SJSA1 (cell line): ENCODE measurements at regions not wholly inside any gene's neighbourhood (a gene's known extent, or its start where the extent isn't known, plus 50 kb on each side); places are given as distances from the start of the nearest gene placed in this dataset.
"Not testable (repeated sequence)": the region's sequence is repeated elsewhere in the genome, so short reads cannot be mapped to it uniquely, and the experiment has no call there.

ENCODE experiments used
- DNase-seq, 2 experiments: peaks; one replicate each; pipeline ENCODE4 v3.0.0-alpha.2; 2015 to 2020; ENCODE audit warnings: low spot score in 2 of 2, low read depth in 1 of 2
- H3K27ac ChIP-seq: fragments of 250-450 bp; sonication (Bioruptor Pico); 2 replicates; pipeline ENCODE4 v1.5.1; 2020; ENCODE audit warnings: mild to moderate bottlenecking, moderate library complexity
- H3K27me3 ChIP-seq: fragments of 250-450 bp; sonication (Bioruptor Pico); replicated peaks from 2 replicates; pipeline ENCODE4 v1.5.1; 2020; ENCODE audit warnings: mild to moderate bottlenecking, moderate library complexity
- H3K36me3 ChIP-seq: fragments of 250-450 bp; sonication (Bioruptor Pico); 2 replicates; pipeline ENCODE4 v1.5.1; 2020; ENCODE audit warnings: mild to moderate bottlenecking
- H3K4me1 ChIP-seq: fragments of 250-450 bp; sonication (Bioruptor Pico); replicated peaks from 2 replicates; pipeline ENCODE4 v1.6.1; 2021; ENCODE audit warnings: mild to moderate bottlenecking
- H3K4me3 ChIP-seq: fragments of 250-450 bp; sonication (Bioruptor Pico); 2 replicates; pipeline ENCODE4 v1.5.1; 2020; ENCODE audit warnings: mild to moderate bottlenecking
- H3K9me3 ChIP-seq: fragments of 250-450 bp; sonication (Bioruptor Pico); replicated peaks from 2 replicates; pipeline ENCODE4 v1.5.1; 2020; ENCODE audit warnings: mild to moderate bottlenecking

DNA sequence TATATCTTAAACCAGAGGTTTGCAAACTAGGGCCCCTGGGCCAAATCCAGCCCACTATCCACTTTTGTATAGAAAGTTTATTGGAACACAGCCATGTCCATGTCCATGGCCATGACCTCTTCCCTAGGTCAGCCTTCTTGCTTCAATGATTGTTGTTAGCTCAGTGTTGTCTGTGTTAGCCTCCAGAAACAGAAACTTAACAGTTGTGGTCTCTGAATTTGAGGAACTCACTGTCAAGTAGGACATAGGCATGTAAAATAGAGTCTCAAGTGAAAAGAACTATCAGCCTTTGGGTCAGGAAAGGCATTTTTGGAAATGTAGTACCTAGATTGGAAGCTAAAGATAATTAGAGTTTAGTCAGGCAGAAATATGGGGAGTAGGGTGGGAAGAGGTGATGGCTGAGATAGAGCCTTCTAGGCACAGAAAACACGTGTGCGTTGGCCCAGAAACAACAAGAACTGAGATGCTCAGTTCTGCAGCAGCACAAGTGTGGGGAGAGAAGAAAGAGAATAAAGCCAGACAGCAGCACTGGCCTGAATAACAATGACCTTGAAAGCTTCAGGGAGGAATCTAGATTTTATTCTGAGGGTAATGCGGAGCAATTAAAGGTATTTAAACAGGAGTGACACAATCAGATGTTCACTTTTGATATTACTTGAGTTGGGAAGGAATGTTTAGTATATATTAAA is 87.0 kb upstream of the OLIG3 start:
- Histone ChIP-seq H3K4me1 (no peaks in the 10 kb centered on the region), H3K27ac (no peak overlapping the region), H3K27me3 (no peaks in the 10 kb centered on the region), H3K9me3 (no peaks in the 10 kb centered on the region), H3K36me3 (no peaks in the 10 kb centered on the region), H3K4me3 (no peak overlapping the region)
- no peak for DNase-seq

GRCh38 chr6:137583519-137583918 is 89.3 kb upstream of the OLIG3 start:
- H3K4me1 ChIP-seq, H3K27ac ChIP-seq, H3K36me3 ChIP-seq, H3K9me3 ChIP-seq, H3K4me3 ChIP-seq, H3K27me3 ChIP-seq, DNase-seq: not testable (repeated sequence)

GRCh38 chr6:137588472-137588871 is 94.3 kb upstream of the OLIG3 start:
- H3K9me3 ChIP-seq = 0 out of 2 replicates have a peak, but pooled peaks cover 6% of the 10 kb centered on the region
- no peak for DNase-seq
- no peaks in the 10 kb centered on the region for H3K27me3 ChIP-seq
- no peak overlapping the region for H3K27ac ChIP-seq
- no peak overlapping the region for H3K4me3 ChIP-seq
- no peaks in the 10 kb centered on the region for H3K4me1 ChIP-seq
- H3K36me3 ChIP-seq = no peaks in the 10 kb centered on the region

DNA sequence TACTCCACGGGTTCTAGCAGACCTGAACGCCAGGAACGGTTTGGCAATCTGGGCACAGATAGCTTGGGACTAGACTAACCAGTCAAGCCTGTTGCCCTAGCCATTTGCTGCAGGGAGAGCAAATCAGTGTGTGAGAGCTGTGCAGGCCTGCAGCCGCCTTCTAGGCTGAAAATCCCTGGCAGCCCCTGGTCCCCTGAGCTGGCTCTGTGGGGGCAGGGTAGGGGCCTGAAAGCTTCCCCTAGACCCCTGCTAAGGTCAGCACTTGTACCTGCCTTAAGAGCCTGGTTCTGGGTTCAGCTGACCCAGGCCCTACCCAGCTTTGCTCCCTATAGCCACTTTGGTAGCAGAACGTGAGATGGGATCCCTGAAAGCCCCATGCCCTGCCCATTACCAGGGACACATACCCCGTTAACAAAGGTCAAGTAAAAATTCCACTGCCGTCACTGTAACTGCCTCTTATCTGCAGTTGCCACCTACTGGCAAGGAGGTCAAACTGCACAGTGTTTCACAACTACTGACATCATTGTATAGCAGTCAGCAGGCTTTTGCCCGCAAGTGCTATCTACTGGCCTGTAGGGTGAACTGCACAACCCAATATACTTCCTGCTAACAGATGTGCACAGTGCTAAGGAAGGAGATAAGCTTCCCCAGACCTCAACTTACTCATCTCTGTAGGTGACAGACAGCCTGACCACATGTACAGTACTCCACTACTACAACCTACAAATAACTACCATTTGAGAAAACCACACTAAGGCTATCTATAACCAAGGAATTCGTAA is 95.1 kb upstream of the OLIG3 start:
- no peaks in the 10 kb centered on the region for H3K27me3 ChIP-seq
- no peaks in the 10 kb centered on the region for H3K4me1 ChIP-seq
- 0 out of 2 replicates have a peak, but pooled peaks cover 6% of the 10 kb centered on the region for H3K9me3 ChIP-seq
- H3K4me3 ChIP-seq = no peak overlapping the region
- peak; percentile 15 to 46 for DNase-seq
- H3K27ac ChIP-seq = no peak overlapping the region
- H3K36me3 ChIP-seq = no peaks in the 10 kb centered on the region

DNA sequence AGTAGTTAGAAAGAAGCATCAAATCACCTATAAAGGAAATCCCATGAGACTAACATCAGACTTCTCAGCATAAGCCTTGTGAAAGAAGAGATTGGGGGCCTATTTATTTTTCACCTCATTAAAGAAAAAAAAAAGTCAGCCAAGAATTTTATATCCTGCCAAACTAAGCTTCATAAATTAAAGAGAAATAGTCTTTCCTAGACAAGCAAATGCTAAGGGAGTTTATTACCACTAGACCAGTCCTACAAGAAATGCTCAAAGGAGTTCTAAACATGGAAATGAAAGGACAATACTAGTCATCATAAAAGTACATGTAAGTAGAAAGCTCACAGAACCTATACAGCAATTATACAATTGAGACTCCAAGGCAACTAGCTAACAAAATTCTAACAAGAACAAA is 96.5 kb upstream of the OLIG3 start:
- Histone ChIP-seq H3K27me3 (no peaks in the 10 kb centered on the region), H3K36me3 (no peaks in the 10 kb centered on the region), H3K27ac (no peak overlapping the region), H3K4me3 (no peak overlapping the region), H3K9me3 (0 out of 2 replicates have a peak, but pooled peaks cover 6% of the 10 kb centered on the region), H3K4me1 (no peaks in the 10 kb centered on the region)
- no peak for DNase-seq

GRCh38 chr6:137601471-137601870 is 107.3 kb upstream of the OLIG3 start:
- Histone ChIP-seq H3K4me3 (no peak overlapping the region), H3K4me1 (no peaks in the 10 kb centered on the region), H3K27me3 (0 out of 2 replicates have a peak, but pooled peaks cover 7% of the 10 kb centered on the region), H3K9me3 (no peaks in the 10 kb centered on the region), H3K36me3 (no peaks in the 10 kb centered on the region), H3K27ac (no peak overlapping the region)
- DNase-seq = no peak

GRCh38 chr6:137602313-137603197 is 108.4 kb upstream of the OLIG3 start:
- no peak overlapping the region for H3K27ac ChIP-seq
- H3K4me1 ChIP-seq = no peaks in the 10 kb centered on the region
- no peak for DNase-seq
- H3K36me3 ChIP-seq = no peaks in the 10 kb centered on the region
- 0 out of 2 replicates have a peak, but pooled peaks cover 7% of the 10 kb centered on the region for H3K27me3 ChIP-seq
- H3K9me3 ChIP-seq = no peaks in the 10 kb centered on the region
- H3K4me3 ChIP-seq = no peak overlapping the region

GRCh38 chr6:137610702-137611101 is 116.5 kb upstream of the OLIG3 start:
- Histone ChIP-seq H3K4me1 (no peaks in the 10 kb centered on the region), H3K4me3 (no peak overlapping the region), H3K27me3 (no peaks in the 10 kb centered on the region), H3K36me3 (no peaks in the 10 kb centered on the region), H3K9me3 (no peaks in the 10 kb centered on the region), H3K27ac (no peak overlapping the region)
- DNase-seq = no peak

DNA sequence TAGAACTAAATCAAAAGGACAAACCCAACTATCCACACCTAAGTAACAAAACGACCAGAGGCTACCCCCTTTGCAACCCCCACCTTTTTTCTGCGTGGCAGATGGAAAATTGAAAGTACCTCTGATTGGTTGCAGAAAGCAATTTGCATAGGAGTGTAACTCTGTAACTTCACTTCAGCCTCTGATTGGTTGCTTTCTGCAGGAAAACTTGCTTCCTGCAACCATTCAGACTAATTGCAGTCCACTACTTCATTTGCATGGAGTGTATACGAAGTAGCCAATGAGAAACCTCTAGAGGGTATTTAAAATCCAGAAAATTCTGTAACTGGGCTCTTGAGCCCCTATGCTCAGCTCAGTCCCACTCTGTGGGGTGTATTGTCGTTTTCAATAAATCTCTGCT is 129.1 kb upstream of the OLIG3 start:
- no peak for DNase-seq
- Histone ChIP-seq H3K4me1 (no peaks in the 10 kb centered on the region), H3K9me3 (no peaks in the 10 kb centered on the region), H3K27ac (no peak overlapping the region), H3K4me3 (no peak overlapping the region), H3K36me3 (no peaks in the 10 kb centered on the region), H3K27me3 (peaks cover 9% of the 10 kb centered on the region)

DNA sequence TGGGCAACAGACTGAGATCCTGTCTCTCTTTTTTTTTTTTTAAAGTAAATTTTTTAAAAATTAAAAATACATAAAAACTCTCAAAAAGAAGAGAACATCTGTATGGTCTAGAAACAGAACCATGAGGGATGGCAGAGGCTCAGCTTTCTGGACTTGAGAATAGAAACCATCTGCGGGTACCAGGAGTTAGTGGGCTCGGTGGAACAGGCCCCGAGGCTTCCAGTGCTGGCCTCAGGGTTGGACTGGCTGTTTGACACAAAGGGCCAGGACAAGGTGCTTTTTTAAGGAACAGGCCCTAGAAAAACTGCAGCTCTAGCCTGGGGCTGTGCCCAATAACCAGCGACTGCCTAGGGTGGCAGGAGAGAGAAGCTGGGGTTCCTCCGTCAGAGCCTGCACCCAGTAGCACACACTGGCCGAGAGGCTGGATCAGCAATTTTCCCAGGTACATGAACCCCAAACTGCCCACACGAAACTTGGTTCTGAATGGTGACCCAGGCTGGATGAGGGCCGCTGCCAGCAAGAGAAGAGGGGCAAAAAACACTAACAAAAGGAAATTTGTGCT is 131.0 kb upstream of the OLIG3 start:
- H3K36me3 ChIP-seq = no peaks in the 10 kb centered on the region
- H3K9me3 ChIP-seq = no peaks in the 10 kb centered on the region
- no peak for DNase-seq
- no peak overlapping the region for H3K27ac ChIP-seq
- peaks cover 3% of the 10 kb centered on the region; the same call in 1 of the 2 replicates for H3K27me3 ChIP-seq
- no peak overlapping the region for H3K4me3 ChIP-seq
- no peaks in the 10 kb centered on the region for H3K4me1 ChIP-seq

DNA sequence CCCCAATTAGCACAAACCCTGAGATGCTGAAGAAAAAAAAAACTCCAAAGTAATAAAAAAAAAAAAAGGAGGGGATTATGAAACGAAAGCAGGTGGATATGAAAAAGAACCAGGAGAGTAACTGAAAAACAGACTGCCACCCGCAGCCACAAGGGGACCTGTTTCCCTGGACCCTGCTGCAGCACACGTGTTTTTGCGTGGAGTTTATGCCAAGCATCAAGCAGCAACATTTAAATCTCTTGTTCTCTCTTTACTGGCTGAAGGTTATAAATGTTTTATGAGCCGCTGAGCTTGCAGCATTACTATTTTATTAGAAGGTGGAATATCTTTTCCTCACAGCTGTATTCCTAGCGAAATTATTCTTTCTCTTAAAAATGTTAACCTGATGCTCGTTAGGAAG is 131.6 kb upstream of the OLIG3 start:
- peaks cover 3% of the 10 kb centered on the region; the same call in 1 of the 2 replicates for H3K27me3 ChIP-seq
- no peaks in the 10 kb centered on the region for H3K36me3 ChIP-seq
- no peak for DNase-seq
- no peak overlapping the region for H3K4me3 ChIP-seq
- no peak overlapping the region for H3K27ac ChIP-seq
- no peaks in the 10 kb centered on the region for H3K9me3 ChIP-seq
- H3K4me1 ChIP-seq = no peaks in the 10 kb centered on the region

DNA sequence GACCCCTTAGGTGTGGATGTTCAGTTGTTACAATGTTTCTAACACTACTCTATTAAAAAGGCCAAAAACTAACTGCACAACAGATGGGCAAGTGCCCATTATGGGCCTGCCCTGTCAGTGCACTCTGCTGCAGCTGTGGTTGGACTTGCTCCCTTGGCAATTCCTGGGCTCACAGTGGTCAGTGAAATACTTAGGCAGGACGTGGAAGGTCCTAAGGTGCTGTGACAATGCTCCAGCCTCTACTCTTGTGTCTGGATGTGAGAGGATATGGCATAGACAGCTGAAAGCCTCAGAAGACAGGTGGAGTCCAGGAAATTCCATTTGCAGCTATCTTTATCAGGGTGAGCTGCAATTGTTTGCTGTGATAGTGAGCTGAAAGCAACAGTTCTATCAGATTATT is 136.5 kb upstream of the OLIG3 start:
- no peak overlapping the region for H3K4me3 ChIP-seq
- H3K36me3 ChIP-seq = no peaks in the 10 kb centered on the region
- H3K27ac ChIP-seq = no peak overlapping the region
- H3K4me1 ChIP-seq = no peaks in the 10 kb centered on the region
- DNase-seq = no peak
- H3K27me3 ChIP-seq = peaks cover 3% of the 10 kb centered on the region; the same call in 1 of the 2 replicates
- H3K9me3 ChIP-seq = no peaks in the 10 kb centered on the region

- Histone ChIP-seq H3K36me3 (no peaks in the 10 kb centered on the region), H3K9me3 (no peaks in the 10 kb centered on the region), H3K27ac (no peak overlapping the region), H3K4me1 (peaks cover 3% of the 10 kb centered on the region), H3K4me3 (no peak overlapping the region), H3K27me3 (peaks cover 2% of the 10 kb centered on the region; the same call in 1 of the 2 replicates)
- no peak for DNase-seq
Measured at GRCh38 chr6:137631323-137631722, 137.1 kb upstream of the OLIG3 start.
